Astrocyte of the cerebellum (primary cell): ENCODE measurements at regions not wholly inside any gene's neighbourhood (a gene's known extent, or its start where the extent isn't known, plus 50 kb on each side); places are given as distances from the start of the nearest gene placed in this dataset.

Source experiments
- DNase-seq: peaks from one replicate; pipeline ENCODE4 v3.0.0-alpha.2; 2011; ENCODE audit warnings: low read depth
- H3K4me3 ChIP-seq: 2 replicates; pipeline ENCODE4 v1.5.1; 2011; ENCODE audit warnings: mild to moderate bottlenecking, low read depth, low read length, moderate library complexity
- in situ Hi-C: cut with HindIII; loops from 2 replicates; pipeline ENCODE4 v1.10.0; 2017; ENCODE audit warnings: low sequenced_read_pairs
- TF ChIP-seq, protein P1 (sequence below): IDR thresholded peaks from 2 replicates; pipeline ENCODE4 v1.5.1; 2012; ENCODE audit warnings: low read length, low read depth, moderate library complexity, mild to moderate bottlenecking; ENCODE audit errors: missing control alignments

DNA sequence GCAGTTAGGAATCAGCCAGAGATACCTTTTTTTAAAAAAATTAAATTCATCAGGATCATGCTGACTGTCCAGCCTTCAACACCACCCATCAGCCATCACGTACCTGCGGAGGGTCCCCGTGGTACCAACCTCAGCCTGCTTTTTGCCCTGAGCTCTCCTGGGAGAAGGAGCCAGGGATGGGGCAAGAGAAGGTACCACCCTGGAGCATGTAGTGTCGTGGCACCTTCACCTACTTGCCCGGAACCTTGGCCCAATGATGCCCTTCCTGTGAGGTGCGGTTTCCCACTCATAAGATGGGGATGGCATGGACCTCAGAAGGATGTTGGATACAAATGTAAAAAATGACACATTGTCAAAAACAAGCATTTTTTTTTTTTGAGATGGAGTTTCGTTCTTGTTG is 88.4 kb upstream of the C1orf174 start:
- TF ChIP-seq, protein P1, sequence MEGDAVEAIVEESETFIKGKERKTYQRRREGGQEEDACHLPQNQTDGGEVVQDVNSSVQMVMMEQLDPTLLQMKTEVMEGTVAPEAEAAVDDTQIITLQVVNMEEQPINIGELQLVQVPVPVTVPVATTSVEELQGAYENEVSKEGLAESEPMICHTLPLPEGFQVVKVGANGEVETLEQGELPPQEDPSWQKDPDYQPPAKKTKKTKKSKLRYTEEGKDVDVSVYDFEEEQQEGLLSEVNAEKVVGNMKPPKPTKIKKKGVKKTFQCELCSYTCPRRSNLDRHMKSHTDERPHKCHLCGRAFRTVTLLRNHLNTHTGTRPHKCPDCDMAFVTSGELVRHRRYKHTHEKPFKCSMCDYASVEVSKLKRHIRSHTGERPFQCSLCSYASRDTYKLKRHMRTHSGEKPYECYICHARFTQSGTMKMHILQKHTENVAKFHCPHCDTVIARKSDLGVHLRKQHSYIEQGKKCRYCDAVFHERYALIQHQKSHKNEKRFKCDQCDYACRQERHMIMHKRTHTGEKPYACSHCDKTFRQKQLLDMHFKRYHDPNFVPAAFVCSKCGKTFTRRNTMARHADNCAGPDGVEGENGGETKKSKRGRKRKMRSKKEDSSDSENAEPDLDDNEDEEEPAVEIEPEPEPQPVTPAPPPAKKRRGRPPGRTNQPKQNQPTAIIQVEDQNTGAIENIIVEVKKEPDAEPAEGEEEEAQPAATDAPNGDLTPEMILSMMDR = no peak
- no peak for DNase-seq
- in situ Hi-C loops = no loop called here
- no peak overlapping the region for H3K4me3 ChIP-seq

DNA sequence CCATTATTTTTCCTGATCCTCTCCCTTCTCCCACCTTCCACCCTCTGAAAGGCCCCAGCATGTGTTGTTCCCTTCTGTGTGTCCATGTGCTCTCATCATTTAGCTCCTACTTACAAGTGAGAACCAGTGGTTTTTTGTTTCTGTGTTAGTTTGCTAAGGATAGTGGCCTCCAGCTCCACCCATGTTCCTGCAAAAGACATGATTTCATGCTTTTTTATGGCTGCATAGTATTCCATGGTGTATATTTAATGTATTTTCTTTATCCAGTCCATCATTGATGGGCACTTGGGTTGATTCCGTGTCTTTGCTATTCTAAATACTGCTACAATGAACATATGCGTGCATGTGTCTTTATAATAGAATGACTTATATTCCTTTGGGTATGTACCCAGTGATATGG is 89.4 kb upstream of the C1orf174 start:
- TF ChIP-seq, protein P1 = no peak
- in situ Hi-C loops = no loop called here
- DNase-seq = no peak
- no peak overlapping the region for H3K4me3 ChIP-seq

DNA sequence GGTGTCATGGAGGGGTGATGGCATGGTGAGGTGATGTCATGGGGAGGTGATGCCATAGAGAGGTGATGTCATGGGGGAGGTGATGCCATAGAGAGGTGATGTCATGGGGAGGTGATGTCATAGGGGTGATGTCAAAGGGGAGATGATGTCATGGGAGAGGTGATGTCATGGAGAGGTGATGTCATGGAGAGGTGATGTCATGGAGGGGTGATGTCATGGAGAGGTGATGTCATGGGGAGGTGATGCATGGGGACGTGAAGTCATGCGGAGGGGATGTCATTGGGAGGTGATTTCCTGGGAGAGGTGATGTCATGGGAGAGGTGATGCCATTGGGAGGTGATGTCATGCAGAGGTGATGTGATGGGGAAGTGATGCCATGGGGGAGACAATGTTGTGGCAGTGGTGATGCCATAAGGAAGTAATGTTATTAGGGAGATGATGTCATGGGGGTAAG is 92.1 kb upstream of the C1orf174 start:
- in situ Hi-C loops = no loop called here
- TF ChIP-seq, protein P1 = no peak
- H3K4me3 ChIP-seq = no peak overlapping the region
- no peak for DNase-seq

DNA sequence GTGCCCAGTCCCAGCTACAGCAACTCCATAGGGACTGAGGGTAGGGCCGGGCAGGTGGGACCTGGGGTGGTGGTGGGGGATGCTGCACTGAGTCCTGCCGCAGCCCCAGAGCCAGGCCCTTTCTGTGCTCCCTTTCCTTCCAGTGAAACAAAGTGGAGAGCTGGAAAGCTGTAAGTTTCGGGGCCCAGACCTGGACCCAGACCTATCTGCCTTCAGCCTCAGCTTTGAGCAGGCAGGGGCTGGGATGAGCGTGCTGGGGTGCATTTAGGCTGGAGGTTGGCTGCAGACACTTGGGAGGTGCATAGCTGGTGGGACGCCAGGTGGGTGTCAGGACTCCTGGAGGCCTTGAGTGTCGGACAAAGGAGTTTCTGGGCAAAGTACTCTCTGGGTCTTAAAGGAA is 92.7 kb upstream of the C1orf174 start:
- no peak for DNase-seq
- in situ Hi-C loops = no loop called here
- TF ChIP-seq, protein P1 = no peak
- H3K4me3 ChIP-seq = no peak overlapping the region

DNA sequence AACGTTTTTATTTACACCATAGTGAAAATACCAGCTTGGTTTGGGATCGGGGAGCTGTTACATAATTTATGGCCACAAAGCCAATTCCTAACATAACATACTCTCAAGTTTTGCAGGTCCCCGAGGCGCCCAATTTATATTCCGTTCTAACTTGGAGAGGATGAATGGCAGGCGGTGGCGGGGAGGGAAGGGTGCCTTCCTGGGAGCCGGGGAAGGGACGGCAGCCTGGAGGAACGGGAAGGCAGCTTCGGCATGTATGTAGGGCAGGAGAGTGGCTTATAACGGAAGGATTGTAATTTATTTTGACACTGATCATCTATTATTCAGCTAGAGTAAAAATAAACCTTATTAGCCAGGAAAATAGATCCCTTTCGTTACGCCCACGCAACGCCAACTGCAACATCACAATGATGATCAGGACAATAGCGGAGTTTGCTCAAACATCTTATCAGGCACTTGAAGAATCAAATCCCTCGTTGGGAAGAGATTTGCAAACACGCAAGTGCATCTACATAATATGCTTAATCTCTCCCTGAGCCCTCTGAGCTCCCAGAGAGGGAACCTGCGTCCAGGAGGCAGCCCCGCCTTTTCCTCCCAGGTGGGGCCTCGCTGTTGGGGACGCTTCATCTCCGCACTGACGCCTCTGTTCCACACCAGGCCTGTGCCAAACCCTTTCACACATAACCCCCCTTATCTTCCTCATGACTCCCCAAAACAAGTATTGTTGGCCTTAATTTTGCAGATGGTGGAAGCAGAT is 93.7 kb upstream of the C1orf174 start:
- no peak overlapping the region for H3K4me3 ChIP-seq
- TF ChIP-seq, protein P1 = no peak
- DNase-seq = no peak
- in situ Hi-C loops = no loop called here

DNA sequence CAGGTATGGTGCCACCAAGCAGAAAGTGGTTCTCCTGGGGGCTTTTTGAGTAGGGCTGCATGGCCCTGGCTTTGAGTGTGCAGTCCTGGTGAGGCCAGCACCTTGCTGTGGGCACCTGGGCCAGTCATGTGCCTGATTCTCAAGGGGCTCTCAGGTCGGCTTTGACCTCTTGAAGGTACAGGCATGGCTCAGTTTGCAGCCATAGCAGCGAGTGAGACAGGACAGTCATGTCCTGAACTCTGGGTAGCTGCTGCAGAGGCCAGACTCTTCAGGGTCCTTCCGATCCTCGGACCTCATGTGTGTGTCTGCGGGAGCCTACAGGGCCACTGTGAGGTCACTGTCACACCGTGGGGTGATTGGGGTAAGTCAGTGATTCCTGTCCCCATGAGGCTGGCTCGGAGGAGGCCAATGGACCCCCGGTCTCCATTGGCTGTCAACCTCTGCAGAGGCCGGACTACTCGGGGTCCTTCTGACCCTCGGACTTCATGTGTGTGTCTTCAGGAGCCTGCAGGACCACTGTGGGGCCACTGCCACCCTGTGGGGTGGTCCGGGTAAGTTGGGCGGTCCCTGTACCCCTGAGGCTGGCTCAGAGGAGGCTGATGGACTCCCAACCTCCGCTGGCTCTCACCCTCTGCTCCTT is 95.2 kb upstream of the C1orf174 start:
- no peak for DNase-seq
- H3K4me3 ChIP-seq = no peak overlapping the region
- in situ Hi-C loops = no loop called here
- TF ChIP-seq, protein P1 = no peak
